ENCODE measurements at regions not wholly inside any gene's neighbourhood (a gene's known extent, or its start where the extent isn't known, plus 50 kb on each side); places are given as distances from the start of the nearest gene placed in this dataset.
"Not testable (repeated sequence)": the region's sequence is repeated elsewhere in the genome, so short reads cannot be mapped to it uniquely, and the experiment has no call there.

DNA sequence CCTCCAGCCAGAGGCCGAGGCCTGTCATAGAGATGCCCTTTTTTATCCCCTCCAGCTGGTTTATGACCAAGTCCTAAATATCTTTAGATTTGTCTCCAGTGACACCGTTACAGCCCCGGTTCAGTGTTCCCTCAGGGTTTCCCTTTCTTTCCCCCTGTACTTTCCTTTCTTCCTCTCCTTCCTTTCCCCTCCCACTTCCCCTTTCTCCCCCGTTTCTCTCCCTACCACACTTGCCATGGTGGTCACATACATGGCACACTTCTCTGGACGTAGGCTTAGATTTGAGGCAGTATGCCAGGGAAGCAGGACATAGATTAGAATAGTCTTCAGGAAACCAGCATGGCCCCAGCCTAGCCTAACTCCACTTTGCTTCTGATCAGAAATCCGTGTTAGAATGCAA, 188.3 kb downstream of the OR4M2 start:
- TF ChIP-seq, protein P1, sequence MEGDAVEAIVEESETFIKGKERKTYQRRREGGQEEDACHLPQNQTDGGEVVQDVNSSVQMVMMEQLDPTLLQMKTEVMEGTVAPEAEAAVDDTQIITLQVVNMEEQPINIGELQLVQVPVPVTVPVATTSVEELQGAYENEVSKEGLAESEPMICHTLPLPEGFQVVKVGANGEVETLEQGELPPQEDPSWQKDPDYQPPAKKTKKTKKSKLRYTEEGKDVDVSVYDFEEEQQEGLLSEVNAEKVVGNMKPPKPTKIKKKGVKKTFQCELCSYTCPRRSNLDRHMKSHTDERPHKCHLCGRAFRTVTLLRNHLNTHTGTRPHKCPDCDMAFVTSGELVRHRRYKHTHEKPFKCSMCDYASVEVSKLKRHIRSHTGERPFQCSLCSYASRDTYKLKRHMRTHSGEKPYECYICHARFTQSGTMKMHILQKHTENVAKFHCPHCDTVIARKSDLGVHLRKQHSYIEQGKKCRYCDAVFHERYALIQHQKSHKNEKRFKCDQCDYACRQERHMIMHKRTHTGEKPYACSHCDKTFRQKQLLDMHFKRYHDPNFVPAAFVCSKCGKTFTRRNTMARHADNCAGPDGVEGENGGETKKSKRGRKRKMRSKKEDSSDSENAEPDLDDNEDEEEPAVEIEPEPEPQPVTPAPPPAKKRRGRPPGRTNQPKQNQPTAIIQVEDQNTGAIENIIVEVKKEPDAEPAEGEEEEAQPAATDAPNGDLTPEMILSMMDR (IDR thresholded peaks at IDR 0.05 in 8 of 11, conservative IDR thresholded peaks at IDR 0.05 in 3 of 11): not testable (repeated sequence)
- not testable (repeated sequence) for TF ChIP-seq POLR2AphosphoS5 (IDR thresholded peaks at IDR 0.05)

Data from spleen (tissue), 7 donors.